Amniotic stem cell (primary cell): ENCODE measurements at regions not wholly inside any gene's neighbourhood (a gene's known extent, or its start where the extent isn't known, plus 50 kb on each side); places are given as distances from the start of the nearest gene placed in this dataset.

ENCODE experiments used
- DNase-seq: peaks from one replicate; lab custom pipeline; 2025; lab: John Stamatoyannopoulos, UW

- DNase-seq = no peak
Measured at GRCh38 chr4:174438711-174439110, 83.6 kb downstream of the HPGD start.

- no peak for DNase-seq
Measured at GRCh38 chr4:174437749-174438148, 84.5 kb downstream of the HPGD start.

GRCh38 chr4:174437324-174437723, 85.0 kb downstream of the HPGD start:
- DNase-seq = peak; percentile 51

GRCh38 chr4:174436377-174436776, 85.9 kb downstream of the HPGD start:
- no peak for DNase-seq

- DNase-seq = no peak
Measured at GRCh38 chr4:174435974-174436373, 86.3 kb downstream of the HPGD start.

- DNase-seq = no peak
Measured at GRCh38 chr4:174434455-174434854, 87.8 kb downstream of the HPGD start.

- no peak for DNase-seq
Measured at GRCh38 chr4:174430576-174430975, 91.7 kb downstream of the HPGD start.

GRCh38 chr4:174429701-174430410, 92.4 kb downstream of the HPGD start:
- DNase-seq = no peak

- no peak for DNase-seq
Measured at GRCh38 chr4:174427571-174428140, 94.6 kb downstream of the HPGD start.

- no peak for DNase-seq
Measured at GRCh38 chr4:174425669-174426068, 96.6 kb downstream of the HPGD start.

- DNase-seq = no peak
Measured at GRCh38 chr4:174423257-174423944, 98.9 kb downstream of the HPGD start.

- no peak for DNase-seq
Measured at GRCh38 chr4:174422893-174423256, 99.4 kb downstream of the HPGD start.

GRCh38 chr4:174420316-174420715, 102.0 kb downstream of the HPGD start:
- DNase-seq = no peak

GRCh38 chr4:174418640-174419212, 103.6 kb downstream of the HPGD start:
- no peak for DNase-seq

- DNase-seq = no peak
Measured at GRCh38 chr4:174408841-174409552, 113.3 kb downstream of the HPGD start.

GRCh38 chr4:174406383-174406782, 115.9 kb downstream of the HPGD start:
- no peak for DNase-seq

- DNase-seq = no peak
Measured at GRCh38 chr4:174405923-174406322, 116.4 kb downstream of the HPGD start.

GRCh38 chr4:174404677-174405076, 117.6 kb downstream of the HPGD start:
- DNase-seq = no peak

- no peak for DNase-seq
Measured at GRCh38 chr4:174403177-174403543, 119.1 kb downstream of the HPGD start.

- no peak for DNase-seq
Measured at GRCh38 chr4:174402470-174403176, 118.9 kb downstream of the CEP44 start.

GRCh38 chr4:174401471-174402130, 117.9 kb downstream of the CEP44 start:
- no peak for DNase-seq
